ENCODE measurements at regions not wholly inside any gene's neighbourhood (a gene's known extent, or its start where the extent isn't known, plus 50 kb on each side); places are given as distances from the start of the nearest gene placed in this dataset.

GRCh38 chr20:48385114-48385513, 442.7 kb downstream of the PREX1 start:
- no peaks in the 10 kb centered on the region for H3K4me1 Mint-ChIP-seq (ENCODE audit: low read depth, unreplicated experiment)
- H3K27ac Mint-ChIP-seq (ENCODE audit: unreplicated experiment), result no peak overlapping the region
- intact Hi-C loops (cut with micrococcal nuclease; ENCODE audit: unreplicated experiment), result no loop called here
- no peak for DNase-seq
- no TSS peak for BruUV-seq (replicated peaks)
- H3K36me3 Mint-ChIP-seq (ENCODE audit: insufficient read depth, unreplicated experiment), result no peaks in the 10 kb centered on the region
- no peak for TF ChIP-seq CTCF (IDR thresholded peaks at IDR 0.05; ENCODE audit: unreplicated experiment)
- no peaks in the 10 kb centered on the region for H3K9me3 Mint-ChIP-seq (ENCODE audit: low read depth, unreplicated experiment)
- peaks cover 12% of the 10 kb centered on the region for H3K27me3 Mint-ChIP-seq (ENCODE audit: unreplicated experiment)
- H3K4me3 Mint-ChIP-seq (ENCODE audit: low read depth, unreplicated experiment), result no peak overlapping the region
- CTCF ChIA-PET, result no interaction called here

GRCh38 chr20:48384147-48384818, 443.5 kb downstream of the PREX1 start:
- no TSS peak for BruUV-seq (replicated peaks)
- Mint-ChIP-seq H3K4me1 (ENCODE audit: low read depth, unreplicated experiment) (peaks cover 7% of the 10 kb centered on the region), H3K27me3 (ENCODE audit: unreplicated experiment) (peaks cover 12% of the 10 kb centered on the region), H3K27ac (ENCODE audit: unreplicated experiment) (no peak overlapping the region), H3K36me3 (ENCODE audit: insufficient read depth, unreplicated experiment) (no peaks in the 10 kb centered on the region), H3K9me3 (ENCODE audit: low read depth, unreplicated experiment) (peaks cover 2% of the 10 kb centered on the region), H3K4me3 (ENCODE audit: low read depth, unreplicated experiment) (no peak overlapping the region)
- CTCF ChIA-PET, result no interaction called here
- intact Hi-C loops (cut with micrococcal nuclease; ENCODE audit: unreplicated experiment), result no loop called here
- TF ChIP-seq CTCF (IDR thresholded peaks at IDR 0.05; ENCODE audit: unreplicated experiment), result no peak
- DNase-seq, result peak; percentile 57

- Mint-ChIP-seq H3K36me3 (ENCODE audit: insufficient read depth, unreplicated experiment) (no peaks in the 10 kb centered on the region), H3K4me1 (ENCODE audit: low read depth, unreplicated experiment) (peaks cover 18% of the 10 kb centered on the region), H3K9me3 (ENCODE audit: low read depth, unreplicated experiment) (peaks cover 4% of the 10 kb centered on the region), H3K27me3 (ENCODE audit: unreplicated experiment) (peaks cover 9% of the 10 kb centered on the region), H3K4me3 (ENCODE audit: low read depth, unreplicated experiment) (no peak overlapping the region), H3K27ac (ENCODE audit: unreplicated experiment) (no peak overlapping the region)
- BruUV-seq (replicated peaks), result no TSS peak
- intact Hi-C loops (cut with micrococcal nuclease; ENCODE audit: unreplicated experiment), result no loop called here
- no peak for DNase-seq
- TF ChIP-seq CTCF (IDR thresholded peaks at IDR 0.05; ENCODE audit: unreplicated experiment), result no peak
- CTCF ChIA-PET, result no interaction called here
These were observed 444.5 kb downstream of the PREX1 start for GRCh38 chr20:48383252-48383651.

GRCh38 chr20:48382304-48382703, 445.5 kb downstream of the PREX1 start:
- no peak for DNase-seq
- H3K36me3 Mint-ChIP-seq (ENCODE audit: insufficient read depth, unreplicated experiment), result no peaks in the 10 kb centered on the region
- peaks cover 27% of the 10 kb centered on the region for H3K4me1 Mint-ChIP-seq (ENCODE audit: low read depth, unreplicated experiment)
- peaks cover 4% of the 10 kb centered on the region for H3K9me3 Mint-ChIP-seq (ENCODE audit: low read depth, unreplicated experiment)
- H3K27me3 Mint-ChIP-seq (ENCODE audit: unreplicated experiment), result no peaks in the 10 kb centered on the region
- intact Hi-C loops (cut with micrococcal nuclease; ENCODE audit: unreplicated experiment), result no loop called here
- CTCF ChIA-PET, result no interaction called here
- no peak for TF ChIP-seq CTCF (IDR thresholded peaks at IDR 0.05; ENCODE audit: unreplicated experiment)
- BruUV-seq (replicated peaks), result no TSS peak
- H3K27ac Mint-ChIP-seq (ENCODE audit: unreplicated experiment), result no peak overlapping the region
- H3K4me3 Mint-ChIP-seq (ENCODE audit: low read depth, unreplicated experiment), result no peak overlapping the region
